ENCODE measurements at regions not wholly inside any gene's neighbourhood (a gene's known extent, or its start where the extent isn't known, plus 50 kb on each side); places are given as distances from the start of the nearest gene placed in this dataset.

GRCh38 chrX:8971116-8971515, 62.8 kb downstream of the FAM9B start:
- intact Hi-C loops (cut with DNase I): no loop called here

GRCh38 chrX:8969378-8969777, 64.5 kb downstream of the FAM9B start:
- DNase-seq: no peak
- intact Hi-C loops (cut with DNase I): no loop called here

More at GRCh38 chrX:8971116-8971515, 62.8 kb downstream of the FAM9B start:
- DNase-seq: no peak

GRCh38 chrX:8967461-8967860, 66.5 kb downstream of the FAM9B start:
- no peak for DNase-seq
- intact Hi-C loops (cut with DNase I): no loop called here

GRCh38 chrX:8960957-8961468, 72.9 kb downstream of the FAM9B start:
- no peak for DNase-seq

GRCh38 chrX:8955511-8955910, 78.4 kb downstream of the FAM9B start:
- DNase-seq: no peak
- intact Hi-C loops (cut with DNase I): no loop called here

More at GRCh38 chrX:8960957-8961468, 72.9 kb downstream of the FAM9B start:
- intact Hi-C loops (cut with DNase I): no loop called here

- intact Hi-C loops (cut with DNase I): no loop called here
- no peak for DNase-seq
Observed at GRCh38 chrX:8946563-8946962, 87.4 kb downstream of the FAM9B start.

- intact Hi-C loops (cut with DNase I): no loop called here
- DNase-seq: peak in 9 of 42 donors; percentile 7 to 54 (median 23)
Observed at GRCh38 chrX:8939322-8939721, 94.6 kb downstream of the FAM9B start.

GRCh38 chrX:8927701-8928100, 106.2 kb downstream of the FAM9B start:
- intact Hi-C loops (cut with DNase I): no loop called here
- DNase-seq: no peak

- intact Hi-C loops (cut with DNase I): no loop called here
- DNase-seq: no peak
Observed at GRCh38 chrX:8927066-8927635, 106.8 kb downstream of the FAM9B start.

- intact Hi-C loops (cut with DNase I): no loop called here
- DNase-seq: no peak
Observed at GRCh38 chrX:8921615-8922014, 112.3 kb downstream of the FAM9B start.

- intact Hi-C loops (cut with DNase I): no loop called here
Observed at GRCh38 chrX:8919801-8920200, 114.1 kb downstream of the FAM9B start.

GRCh38 chrX:8916697-8917096, 115.5 kb upstream of the FAM9A start:
- intact Hi-C loops (cut with DNase I): no loop called here
- DNase-seq: no peak

More at GRCh38 chrX:8919801-8920200, 114.1 kb downstream of the FAM9B start:
- DNase-seq: no peak

GRCh38 chrX:8914681-8915080, 113.5 kb upstream of the FAM9A start:
- intact Hi-C loops (cut with DNase I): no loop called here

GRCh38 chrX:8913655-8914409, 112.6 kb upstream of the FAM9A start:
- intact Hi-C loops (cut with DNase I): no loop called here
- DNase-seq: peak in 8 of 42 donors; percentile 1 to 46 (median 14)

More at GRCh38 chrX:8914681-8915080, 113.5 kb upstream of the FAM9A start:
- DNase-seq: no peak

GRCh38 chrX:8907688-8908087, 106.5 kb upstream of the FAM9A start:
- intact Hi-C loops (cut with DNase I): no loop called here
- no peak for DNase-seq

- no peak for DNase-seq
- intact Hi-C loops (cut with DNase I): no loop called here
Observed at GRCh38 chrX:8906299-8906938, 105.2 kb upstream of the FAM9A start.

GRCh38 chrX:8897259-8897658, 96.1 kb upstream of the FAM9A start:
- DNase-seq: no peak
- intact Hi-C loops (cut with DNase I): no loop called here

- no peak for DNase-seq
- intact Hi-C loops (cut with DNase I): no loop called here
Observed at GRCh38 chrX:8890794-8891193, 89.6 kb upstream of the FAM9A start.

- no peak for DNase-seq
- intact Hi-C loops (cut with DNase I): no loop called here
Observed at GRCh38 chrX:8887004-8887403, 85.8 kb upstream of the FAM9A start.

- peak in 2 of 42 donors; percentile 16 to 36 for DNase-seq
- intact Hi-C loops (cut with DNase I): no loop called here
Observed at GRCh38 chrX:8879750-8880149, 78.6 kb upstream of the FAM9A start.
